Gastroesophageal sphincter (tissue), 3 donors: ENCODE measurements at regions not wholly inside any gene's neighbourhood (a gene's known extent, or its start where the extent isn't known, plus 50 kb on each side); places are given as distances from the start of the nearest gene placed in this dataset.

Source experiments
- EP300 ChIP-seq: sonication (generic); formaldehyde crosslinking; IDR thresholded peaks from one replicate; pipeline ENCODE4 v1.6.1; 2017; ENCODE audit warnings: antibody characterized with exemption, mild to moderate bottlenecking
- TF ChIP-seq, protein P1 (sequence below), 4 experiments: fragments of 200-600 bp in 2 of 4; fragments of 450-650 bp in 2 of 4; sonication (generic) in 1 of 4; IDR thresholded peaks; one replicate each; pipeline ENCODE4 v1.5.1; 2017 to 2019; ENCODE audit warnings: antibody characterized with exemption in 4 of 4, mild to moderate bottlenecking in 2 of 4, moderate library complexity in 2 of 4

DNA sequence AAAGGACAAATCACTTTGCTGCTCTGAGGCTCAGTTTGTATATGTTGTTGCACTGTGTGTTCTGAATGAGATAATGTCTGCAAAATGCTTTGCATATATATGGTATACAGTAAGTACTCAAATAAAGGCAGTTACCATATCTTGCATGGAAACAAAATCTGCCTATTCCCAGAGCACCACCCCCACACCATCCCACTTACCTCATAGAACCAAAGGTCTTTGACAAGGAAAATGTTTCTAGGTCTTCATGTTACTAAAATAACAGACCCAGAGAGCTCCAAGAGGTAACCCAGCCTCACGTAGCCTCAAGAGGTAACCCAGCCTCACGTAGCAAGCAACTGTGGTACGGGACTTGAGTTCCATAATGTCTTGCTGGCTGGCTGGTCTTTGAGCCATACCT is 71.6 kb upstream of the CMKLR1 start:
- TF ChIP-seq EP300: no peak
- TF ChIP-seq, protein P1, sequence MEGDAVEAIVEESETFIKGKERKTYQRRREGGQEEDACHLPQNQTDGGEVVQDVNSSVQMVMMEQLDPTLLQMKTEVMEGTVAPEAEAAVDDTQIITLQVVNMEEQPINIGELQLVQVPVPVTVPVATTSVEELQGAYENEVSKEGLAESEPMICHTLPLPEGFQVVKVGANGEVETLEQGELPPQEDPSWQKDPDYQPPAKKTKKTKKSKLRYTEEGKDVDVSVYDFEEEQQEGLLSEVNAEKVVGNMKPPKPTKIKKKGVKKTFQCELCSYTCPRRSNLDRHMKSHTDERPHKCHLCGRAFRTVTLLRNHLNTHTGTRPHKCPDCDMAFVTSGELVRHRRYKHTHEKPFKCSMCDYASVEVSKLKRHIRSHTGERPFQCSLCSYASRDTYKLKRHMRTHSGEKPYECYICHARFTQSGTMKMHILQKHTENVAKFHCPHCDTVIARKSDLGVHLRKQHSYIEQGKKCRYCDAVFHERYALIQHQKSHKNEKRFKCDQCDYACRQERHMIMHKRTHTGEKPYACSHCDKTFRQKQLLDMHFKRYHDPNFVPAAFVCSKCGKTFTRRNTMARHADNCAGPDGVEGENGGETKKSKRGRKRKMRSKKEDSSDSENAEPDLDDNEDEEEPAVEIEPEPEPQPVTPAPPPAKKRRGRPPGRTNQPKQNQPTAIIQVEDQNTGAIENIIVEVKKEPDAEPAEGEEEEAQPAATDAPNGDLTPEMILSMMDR (IDR thresholded peaks at IDR 0.05): no peak
